ENCODE measurements at regions not wholly inside any gene's neighbourhood (a gene's known extent, or its start where the extent isn't known, plus 50 kb on each side); places are given as distances from the start of the nearest gene placed in this dataset.
"Not testable (repeated sequence)": the region's sequence is repeated elsewhere in the genome, so short reads cannot be mapped to it uniquely, and the experiment has no call there.

GRCh38 chr3:177641206-177641605 lies 443.9 kb upstream of the TBL1XR1 start:
- FAIRE-seq (no peak), DNase-seq (ENCODE audit: insufficient read length, low spot score) (no peak)
- TF ChIP-seq POLR2AphosphoS5 (IDR thresholded peaks at IDR 0.05; ENCODE audit: low read depth, low read length) (no peak), SPI1 (IDR thresholded peaks at IDR 0.05; ENCODE audit: low read depth, low read length) (no peak), POU2F2 (IDR thresholded peaks at IDR 0.05; ENCODE audit: low read depth, low read length) (no peak), POLR2A (IDR thresholded peaks at IDR 0.05; ENCODE audit: low read depth, low read length) (no peak)

GRCh38 chr3:177642042-177642803 lies 444.9 kb upstream of the TBL1XR1 start:
- FAIRE-seq = no peak

DNA sequence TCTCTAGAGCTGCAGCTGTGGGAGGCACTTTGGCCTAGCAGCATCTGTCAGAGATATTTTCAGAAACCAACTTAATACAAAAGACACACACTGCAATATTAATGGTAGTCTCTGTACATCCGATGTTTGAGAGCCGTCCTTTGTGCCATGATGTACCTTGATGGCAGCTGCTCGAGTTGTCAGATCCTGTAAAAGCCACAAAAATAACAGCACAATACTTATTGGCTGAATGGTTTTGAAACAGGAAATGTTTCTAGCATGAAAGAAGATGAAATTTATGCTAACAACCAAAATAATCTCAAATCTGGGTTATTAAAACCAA lies 445.5 kb upstream of the TBL1XR1 start:
- FAIRE-seq (no peak), DNase-seq (ENCODE audit: insufficient read length, low spot score) (no peak)
- TF ChIP-seq TAF1 (IDR thresholded peaks at IDR 0.05; ENCODE audit: low read depth, low read length) = no peak
- TF ChIP-seq PAX5 (IDR thresholded peaks at IDR 0.05; ENCODE audit: insufficient read depth, low read length, severe bottlenecking) = no peak
- TF ChIP-seq POLR2A (IDR thresholded peaks at IDR 0.05; ENCODE audit: low read depth, low read length) = no peak
- no peak for TF ChIP-seq SPI1 (IDR thresholded peaks at IDR 0.05; ENCODE audit: low read depth, low read length)
- no peak for TF ChIP-seq POLR2AphosphoS5 (IDR thresholded peaks at IDR 0.05; ENCODE audit: low read depth, low read length)
- TF ChIP-seq POU2F2 (IDR thresholded peaks at IDR 0.05; ENCODE audit: low read depth, low read length) = no peak

More at GRCh38 chr3:177642042-177642803, 444.9 kb upstream of the TBL1XR1 start:
- no peak for DNase-seq (ENCODE audit: insufficient read length, low spot score)
- TF ChIP-seq PAX5 (IDR thresholded peaks at IDR 0.05; ENCODE audit: insufficient read depth, low read length, severe bottlenecking) = no peak
- no peak for TF ChIP-seq POU2F2 (IDR thresholded peaks at IDR 0.05; ENCODE audit: low read depth, low read length)
- no peak for TF ChIP-seq POLR2AphosphoS5 (IDR thresholded peaks at IDR 0.05; ENCODE audit: low read depth, low read length)
- no peak for TF ChIP-seq TAF1 (IDR thresholded peaks at IDR 0.05; ENCODE audit: low read depth, low read length)

DNA sequence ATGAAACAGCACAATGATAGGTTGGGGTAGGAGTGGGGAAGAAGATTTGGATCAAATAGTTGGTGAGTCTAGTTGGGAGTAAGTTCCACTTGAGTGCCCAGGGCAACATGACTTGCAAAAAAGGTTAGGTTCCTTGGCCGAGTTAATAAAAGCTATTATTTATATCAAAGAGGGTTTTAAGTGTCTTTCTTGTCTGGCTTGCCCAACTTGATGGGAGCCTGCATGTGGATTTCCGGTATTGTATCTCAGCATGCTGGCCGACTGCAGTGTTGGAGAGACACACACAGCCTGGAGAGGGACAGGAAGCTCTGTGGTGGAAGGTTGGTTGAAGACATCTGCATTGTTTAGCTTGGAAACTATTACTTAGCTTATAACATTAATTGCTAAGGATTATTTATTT lies 449.5 kb upstream of the TBL1XR1 start:
- no peak for TF ChIP-seq SPI1 (IDR thresholded peaks at IDR 0.05; ENCODE audit: low read depth, low read length)
- TF ChIP-seq TAF1 (IDR thresholded peaks at IDR 0.05; ENCODE audit: low read depth, low read length) = no peak
- TF ChIP-seq POU2F2 (IDR thresholded peaks at IDR 0.05; ENCODE audit: low read depth, low read length) = no peak
- no peak for TF ChIP-seq POLR2AphosphoS5 (IDR thresholded peaks at IDR 0.05; ENCODE audit: low read depth, low read length)
- TF ChIP-seq PAX5 (IDR thresholded peaks at IDR 0.05; ENCODE audit: insufficient read depth, low read length, severe bottlenecking) = no peak
- TF ChIP-seq POLR2A (IDR thresholded peaks at IDR 0.05; ENCODE audit: low read depth, low read length) = no peak
- DNase-seq (ENCODE audit: insufficient read length, low spot score) = no peak
- no peak for FAIRE-seq

DNA sequence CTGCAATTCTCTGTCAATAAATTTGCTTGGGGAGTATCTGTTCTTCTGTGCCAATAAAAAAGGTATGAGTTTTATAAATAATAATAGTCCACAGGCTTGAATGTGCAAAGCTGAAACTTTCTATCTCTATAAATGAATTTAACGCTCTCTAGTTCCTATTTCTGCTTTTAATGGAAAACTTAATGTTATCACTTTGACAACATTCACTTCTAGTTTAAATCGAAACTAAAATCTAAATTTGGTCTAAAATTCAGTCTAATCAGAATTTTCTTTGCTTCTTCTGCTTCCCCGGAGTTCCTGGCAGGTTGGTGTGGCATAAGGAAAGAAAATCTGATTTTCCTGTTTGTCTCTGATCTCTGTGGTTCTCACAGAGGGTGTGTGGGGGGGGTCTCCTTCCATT lies 450.1 kb upstream of the TBL1XR1 start:
- DNase-seq (ENCODE audit: insufficient read length, low spot score) (no peak), FAIRE-seq (no peak)
- TF ChIP-seq POLR2AphosphoS5 (IDR thresholded peaks at IDR 0.05; ENCODE audit: low read depth, low read length) = no peak
- no peak for TF ChIP-seq TAF1 (IDR thresholded peaks at IDR 0.05; ENCODE audit: low read depth, low read length)
- TF ChIP-seq POU2F2 (IDR thresholded peaks at IDR 0.05; ENCODE audit: low read depth, low read length) = no peak
- TF ChIP-seq PAX5 (IDR thresholded peaks at IDR 0.05; ENCODE audit: insufficient read depth, low read length, severe bottlenecking) = no peak
- no peak for TF ChIP-seq SPI1 (IDR thresholded peaks at IDR 0.05; ENCODE audit: low read depth, low read length)
- TF ChIP-seq POLR2A (IDR thresholded peaks at IDR 0.05; ENCODE audit: low read depth, low read length) = no peak

- TF ChIP-seq PAX5 (IDR thresholded peaks at IDR 0.05; ENCODE audit: insufficient read depth, low read length, severe bottlenecking) = no peak
- TF ChIP-seq TAF1 (IDR thresholded peaks at IDR 0.05; ENCODE audit: low read depth, low read length) = no peak
- TF ChIP-seq POU2F2 (IDR thresholded peaks at IDR 0.05; ENCODE audit: low read depth, low read length) = no peak
- no peak for TF ChIP-seq POLR2AphosphoS5 (IDR thresholded peaks at IDR 0.05; ENCODE audit: low read depth, low read length)
- no peak for TF ChIP-seq POLR2A (IDR thresholded peaks at IDR 0.05; ENCODE audit: low read depth, low read length)
- no peak for TF ChIP-seq SPI1 (IDR thresholded peaks at IDR 0.05; ENCODE audit: low read depth, low read length)
- no peak for DNase-seq (ENCODE audit: insufficient read length, low spot score)
- FAIRE-seq = no peak
Measured at GRCh38 chr3:177647876-177648275, 450.6 kb upstream of the TBL1XR1 start.

- no peak for DNase-seq (ENCODE audit: insufficient read length, low spot score)
- no peak for FAIRE-seq
- TF ChIP-seq PAX5 (IDR thresholded peaks at IDR 0.05; ENCODE audit: insufficient read depth, low read length, severe bottlenecking) = no peak
- no peak for TF ChIP-seq POLR2A (IDR thresholded peaks at IDR 0.05; ENCODE audit: low read depth, low read length)
- no peak for TF ChIP-seq POLR2AphosphoS5 (IDR thresholded peaks at IDR 0.05; ENCODE audit: low read depth, low read length)
- TF ChIP-seq SPI1 (IDR thresholded peaks at IDR 0.05; ENCODE audit: low read depth, low read length) = no peak
- TF ChIP-seq TAF1 (IDR thresholded peaks at IDR 0.05; ENCODE audit: low read depth, low read length) = no peak
- no peak for TF ChIP-seq POU2F2 (IDR thresholded peaks at IDR 0.05; ENCODE audit: low read depth, low read length)
Measured at GRCh38 chr3:177652556-177653291, 455.4 kb upstream of the TBL1XR1 start.

DNA sequence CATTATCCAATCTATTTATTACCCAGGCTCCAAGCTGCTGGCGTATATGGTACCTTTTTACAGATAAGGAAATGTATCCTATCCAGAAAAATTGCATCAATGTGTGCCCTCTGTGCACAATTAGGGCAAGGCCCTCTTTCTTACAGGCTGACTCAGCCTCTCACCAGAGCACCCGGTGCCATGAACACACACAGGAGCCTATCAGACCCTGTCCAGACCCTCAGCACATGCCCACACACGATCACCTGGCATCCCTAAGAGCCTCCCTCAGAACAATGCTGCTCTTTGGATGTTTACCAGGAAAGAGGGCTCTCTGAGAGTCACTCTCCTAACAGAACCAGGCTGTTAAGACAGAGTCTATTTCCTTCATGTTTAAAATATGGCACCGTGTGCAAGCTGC lies 460.0 kb upstream of the TBL1XR1 start:
- DNase-seq (ENCODE audit: insufficient read length, low spot score) = no peak
- no peak for FAIRE-seq
- TF ChIP-seq POU2F2 (IDR thresholded peaks at IDR 0.05; ENCODE audit: low read depth, low read length) (no peak), TAF1 (IDR thresholded peaks at IDR 0.05; ENCODE audit: low read depth, low read length) (no peak), POLR2A (IDR thresholded peaks at IDR 0.05; ENCODE audit: low read depth, low read length) (no peak), POLR2AphosphoS5 (IDR thresholded peaks at IDR 0.05; ENCODE audit: low read depth, low read length) (no peak), SPI1 (IDR thresholded peaks at IDR 0.05; ENCODE audit: low read depth, low read length) (no peak), PAX5 (IDR thresholded peaks at IDR 0.05; ENCODE audit: insufficient read depth, low read length, severe bottlenecking) (no peak)

DNA sequence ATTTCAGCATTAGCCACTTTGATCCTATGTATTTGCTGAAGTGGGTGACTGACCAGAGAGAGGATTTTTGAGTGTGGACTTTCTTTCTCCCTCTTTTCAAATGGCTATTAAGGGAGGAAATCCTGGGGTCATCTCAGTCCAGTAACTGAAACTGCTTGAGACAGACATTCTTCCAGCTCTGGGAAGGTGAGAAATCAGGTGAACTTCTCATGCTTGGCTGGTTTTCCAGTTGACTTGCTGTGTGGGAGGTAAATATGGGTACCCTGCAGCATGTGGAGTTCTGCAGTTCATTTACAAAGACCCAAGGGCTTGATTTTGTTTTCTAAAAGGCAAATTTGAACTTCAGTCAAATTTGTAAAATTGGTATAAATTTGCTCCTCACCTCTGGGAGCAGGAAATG lies 461.1 kb upstream of the TBL1XR1 start:
- FAIRE-seq = no peak

GRCh38 chr3:177664380-177665103 lies 467.3 kb upstream of the TBL1XR1 start:
- FAIRE-seq; DNase-seq (ENCODE audit: insufficient read length, low spot score): not testable (repeated sequence)

More for the DNA sequence above, 461.1 kb upstream of the TBL1XR1 start:
- DNase-seq (ENCODE audit: insufficient read length, low spot score) = no peak
- TF ChIP-seq SPI1 (IDR thresholded peaks at IDR 0.05; ENCODE audit: low read depth, low read length) (no peak), PAX5 (IDR thresholded peaks at IDR 0.05; ENCODE audit: insufficient read depth, low read length, severe bottlenecking) (no peak), POLR2A (IDR thresholded peaks at IDR 0.05; ENCODE audit: low read depth, low read length) (no peak), POU2F2 (IDR thresholded peaks at IDR 0.05; ENCODE audit: low read depth, low read length) (no peak), TAF1 (IDR thresholded peaks at IDR 0.05; ENCODE audit: low read depth, low read length) (no peak), POLR2AphosphoS5 (IDR thresholded peaks at IDR 0.05; ENCODE audit: low read depth, low read length) (no peak)

Measured in GM12891 (cell line).